HG02759 (cell line): ENCODE measurements at regions not wholly inside any gene's neighbourhood (a gene's known extent, or its start where the extent isn't known, plus 50 kb on each side); places are given as distances from the start of the nearest gene placed in this dataset.
"Not testable (repeated sequence)": the region's sequence is repeated elsewhere in the genome, so short reads cannot be mapped to it uniquely, and the experiment has no call there.

ENCODE experiments used
- ATAC-seq: cut with Tn5 transposase; IDR thresholded peaks from one replicate; pipeline ENCODE4 v1.9.1; 2021; ENCODE audit warnings: mild to moderate bottlenecking, moderate library complexity; ENCODE audit not compliant: unreplicated experiment

- no peak for ATAC-seq
These were observed 222.3 kb upstream of the GCFC2 start for GRCh38 chr2:75932996-75933395.

DNA sequence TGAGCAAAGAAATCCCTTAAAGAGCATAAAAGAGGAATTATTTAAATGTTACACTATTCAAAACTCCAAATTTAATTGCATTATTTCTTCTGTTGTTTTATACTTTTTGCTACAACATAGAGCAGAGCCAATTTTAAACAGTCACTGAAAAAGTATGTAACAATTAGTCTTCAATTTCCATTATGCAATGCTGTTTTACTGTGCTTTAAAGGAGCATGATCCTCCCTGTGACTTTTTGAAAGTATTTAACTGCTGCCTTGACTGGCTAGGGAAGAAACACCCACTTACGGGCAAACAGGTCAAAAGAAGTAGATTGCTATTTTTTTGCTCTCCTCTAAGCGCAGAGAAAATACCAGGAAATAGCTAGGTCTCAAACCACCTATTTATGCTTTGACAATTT lies 217.4 kb upstream of the GCFC2 start:
- ATAC-seq: no peak

DNA sequence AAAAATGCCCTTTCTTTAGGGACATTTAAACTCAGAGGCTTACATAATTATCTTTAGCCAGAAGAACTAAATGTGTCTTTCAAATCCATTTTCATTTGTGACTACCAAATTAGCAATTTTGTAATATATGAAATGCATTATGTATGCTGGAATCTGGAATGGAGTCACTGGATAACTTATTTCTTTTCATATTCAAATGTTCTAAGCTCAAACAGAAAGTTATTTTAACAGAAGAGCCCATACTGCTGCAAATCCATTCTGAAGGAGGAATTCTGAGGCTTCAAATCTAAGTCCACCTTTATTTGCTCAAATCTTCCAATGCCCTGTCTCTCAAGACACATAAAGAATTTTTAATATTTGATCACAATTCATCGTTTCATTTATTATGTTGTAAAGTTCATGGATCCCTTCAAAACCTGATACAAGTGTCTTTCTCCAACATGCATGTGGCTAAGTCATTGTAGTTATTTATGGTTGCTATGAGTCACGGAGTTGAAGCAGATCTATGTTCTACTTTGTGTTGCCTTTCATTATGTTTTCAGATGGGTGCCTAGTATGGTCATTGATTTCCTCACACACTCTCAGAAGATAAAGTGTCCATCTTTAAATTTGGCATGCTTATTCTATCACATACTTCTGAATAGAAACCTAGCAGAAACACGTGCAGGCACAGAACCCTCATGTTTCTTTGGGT lies 214.8 kb upstream of the GCFC2 start:
- ATAC-seq: no peak

- no peak for ATAC-seq
These were observed 211.5 kb upstream of the GCFC2 start for GRCh38 chr2:75922191-75922590.

DNA sequence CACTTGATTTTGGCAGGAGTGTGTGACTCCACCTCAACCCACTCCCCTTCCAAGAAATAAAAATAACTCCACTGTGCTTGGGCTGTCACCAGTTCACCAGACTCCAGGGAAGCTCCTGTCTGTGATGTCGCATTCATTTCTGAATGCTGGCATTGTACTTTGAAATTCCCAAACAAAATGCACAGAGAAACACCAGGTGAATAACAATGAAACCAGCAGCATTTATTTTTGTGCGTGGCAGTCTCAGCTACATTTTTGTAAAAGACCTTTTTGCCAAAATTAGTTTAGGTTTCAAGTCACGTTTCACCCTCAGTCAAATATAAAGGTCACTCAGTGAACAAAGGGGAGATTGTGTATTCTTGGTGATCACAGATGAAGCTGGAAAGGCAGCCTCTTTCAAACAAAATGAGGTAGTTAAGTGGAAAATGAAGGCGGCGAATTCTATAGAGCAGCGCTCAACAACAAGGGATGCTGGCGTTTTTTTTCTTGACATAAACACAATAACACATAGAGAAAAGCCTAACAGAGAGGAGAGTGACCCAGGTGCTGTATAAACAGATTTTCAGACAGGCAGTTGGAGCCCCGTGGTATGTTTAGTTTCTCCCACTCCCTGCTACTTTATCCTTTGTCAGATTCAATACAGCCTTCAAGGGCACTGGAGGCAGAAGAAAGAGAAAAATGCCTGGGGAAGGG lies 210.3 kb upstream of the GCFC2 start:
- no peak for ATAC-seq

- no peak for ATAC-seq
These were observed 205.3 kb upstream of the GCFC2 start for GRCh38 chr2:75915851-75916634.

- peak; percentile 90 for ATAC-seq
These were observed 186.2 kb upstream of the GCFC2 start for GRCh38 chr2:75896779-75897366.

DNA sequence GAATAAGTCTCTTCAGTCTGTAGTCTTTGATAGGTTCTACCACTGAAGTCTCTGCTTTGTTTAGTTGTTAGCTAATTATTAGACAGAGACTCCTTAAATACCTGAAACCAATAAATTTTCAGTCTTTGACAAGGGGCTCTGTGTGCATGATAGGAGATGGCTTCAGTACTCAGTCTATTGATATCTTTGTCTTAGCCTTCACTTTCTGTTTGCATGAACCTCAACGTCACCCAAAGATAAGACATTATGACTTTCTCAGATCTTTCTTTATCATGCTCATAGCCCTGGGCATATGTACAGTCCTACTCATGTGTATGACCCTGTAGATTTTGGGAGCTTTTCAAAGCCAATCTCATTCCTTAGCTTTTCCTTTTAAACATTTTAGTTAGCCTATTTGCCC lies 183.5 kb upstream of the GCFC2 start:
- peak; percentile 68 for ATAC-seq

- no peak for ATAC-seq
These were observed 181.8 kb upstream of the GCFC2 start for GRCh38 chr2:75892490-75892889.

GRCh38 chr2:75882530-75882929 lies 171.8 kb upstream of the GCFC2 start:
- ATAC-seq: no peak

GRCh38 chr2:75875606-75876005 lies 164.9 kb upstream of the GCFC2 start:
- ATAC-seq: not testable (repeated sequence)

GRCh38 chr2:75871762-75872614 lies 161.3 kb upstream of the GCFC2 start:
- ATAC-seq: not testable (repeated sequence)

- ATAC-seq: no peak
These were observed 160.0 kb upstream of the GCFC2 start for GRCh38 chr2:75870651-75871137.

DNA sequence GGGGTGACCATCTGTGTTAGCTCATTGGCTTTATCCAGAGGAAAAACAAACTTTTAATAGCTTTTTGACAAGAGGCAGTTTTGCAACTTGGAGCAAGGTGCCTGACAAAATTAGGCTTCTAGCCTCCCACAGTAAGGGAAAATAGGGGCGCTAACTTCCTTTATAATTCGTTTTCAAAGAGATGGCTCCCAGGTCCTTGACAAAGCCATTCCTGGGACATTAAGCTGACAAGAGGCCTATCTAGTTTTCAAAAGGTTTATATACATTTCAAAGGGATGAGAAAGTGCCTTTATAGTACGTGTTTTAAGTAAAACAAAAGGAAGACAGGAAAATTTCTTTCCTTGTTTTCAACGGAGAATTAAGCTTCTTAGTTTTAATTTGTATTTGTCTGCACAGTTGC lies 159.4 kb upstream of the GCFC2 start:
- no peak for ATAC-seq

DNA sequence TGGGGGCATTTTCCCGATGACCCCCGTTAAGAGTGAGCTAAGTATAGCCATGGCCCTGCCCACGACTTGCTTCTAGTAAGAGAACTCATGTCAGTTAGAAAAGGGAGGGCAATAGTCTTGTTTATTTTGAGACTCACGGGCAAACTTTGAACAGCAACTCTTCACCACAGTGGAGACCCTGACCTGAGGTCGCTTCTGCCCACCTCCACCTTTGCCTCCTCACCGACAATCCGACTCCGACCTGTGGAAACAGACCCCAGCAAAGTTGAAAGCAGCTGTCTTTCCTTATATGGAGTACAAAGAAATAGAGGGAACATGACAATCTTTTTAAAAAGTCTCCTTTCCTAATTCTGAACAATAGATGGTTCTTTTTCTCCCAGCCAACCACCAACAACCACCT lies 155.0 kb upstream of the GCFC2 start:
- ATAC-seq: no peak

DNA sequence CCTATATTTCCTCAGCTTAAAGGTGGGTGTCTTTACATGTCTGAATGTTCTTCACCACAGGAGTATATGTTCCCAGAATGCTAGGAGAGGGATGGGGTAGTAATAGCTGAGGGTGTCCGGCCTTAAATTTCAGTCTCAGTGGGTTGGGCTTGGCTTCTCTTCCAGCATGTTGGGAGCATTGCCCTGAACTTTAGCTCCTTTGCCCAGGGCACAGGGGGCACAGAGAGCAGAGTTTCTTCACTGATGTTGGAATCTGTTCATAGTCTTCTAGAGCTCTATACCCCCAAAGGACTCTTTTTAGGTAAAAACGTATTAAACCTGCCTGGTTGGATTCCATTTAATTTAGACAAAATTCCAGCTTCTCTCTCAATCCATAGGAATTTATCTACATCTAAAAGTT lies 154.4 kb upstream of the GCFC2 start:
- no peak for ATAC-seq

DNA sequence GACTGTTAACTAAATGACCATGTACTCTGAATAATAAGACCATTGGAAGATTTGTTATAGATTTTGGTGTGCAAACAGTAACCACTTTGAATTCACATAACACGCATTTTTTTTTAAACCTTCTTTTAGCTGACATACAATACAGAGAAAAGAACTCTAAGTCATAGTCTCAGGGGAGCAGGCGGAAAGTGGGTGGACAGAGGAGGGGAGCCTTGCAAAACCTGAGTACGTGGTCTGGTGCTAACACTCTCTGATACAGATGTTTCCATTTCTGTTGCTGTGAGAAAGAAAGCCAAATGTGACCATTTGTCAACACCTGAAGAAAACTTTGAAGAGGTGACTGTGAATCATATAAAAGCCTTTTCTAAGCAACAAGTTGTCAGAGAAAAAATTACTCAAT lies 151.8 kb upstream of the GCFC2 start:
- no peak for ATAC-seq

GRCh38 chr2:75853436-75853835 lies 142.7 kb upstream of the GCFC2 start:
- no peak for ATAC-seq

- no peak for ATAC-seq
These were observed 141.9 kb upstream of the GCFC2 start for GRCh38 chr2:75852639-75853038.

DNA sequence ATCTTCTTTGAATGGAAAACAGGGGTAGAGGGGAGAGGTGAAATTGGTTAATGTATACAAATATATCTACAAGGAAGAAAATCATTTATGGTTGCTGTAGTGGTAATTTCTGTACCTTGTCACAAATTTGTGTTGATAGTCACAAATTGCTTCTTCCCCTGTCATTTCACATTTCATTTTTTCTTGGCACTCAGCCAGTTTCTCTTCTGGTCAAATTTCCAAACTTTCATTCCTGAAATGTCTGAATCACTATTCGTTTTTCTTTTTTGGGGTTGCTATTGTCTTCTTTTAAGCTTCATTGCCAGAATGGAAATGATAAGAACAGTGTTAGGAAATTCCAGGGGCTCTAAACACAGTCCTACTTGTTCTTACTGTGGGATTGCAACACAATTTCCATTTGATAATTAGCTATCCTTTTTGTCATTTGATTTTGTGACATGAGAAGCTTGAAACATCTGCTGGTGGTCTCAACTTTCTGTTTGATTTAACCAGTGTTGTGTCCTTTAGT lies 136.0 kb upstream of the GCFC2 start:
- ATAC-seq: no peak
